Activated naive CD4-positive, alpha-beta T cell treated with anti-CD3 and anti-CD28 coated beads, Interleukin-2, amount 50 U/mL, for 16 hours (primary cell): ENCODE measurements at regions not wholly inside any gene's neighbourhood (a gene's known extent, or its start where the extent isn't known, plus 50 kb on each side); places are given as distances from the start of the nearest gene placed in this dataset.

ENCODE experiments used
- DNase-seq: peaks from one replicate; pipeline ENCODE4 v3.0.0-alpha.2; 2020

- DNase-seq, result no peak
Measured at GRCh38 chr11:113634940-113635575, 71.0 kb downstream of the TMPRSS5 start.

GRCh38 chr11:113632981-113633380, 73.1 kb downstream of the TMPRSS5 start:
- no peak for DNase-seq

GRCh38 chr11:113629562-113629961, 76.5 kb downstream of the TMPRSS5 start:
- DNase-seq, result no peak

GRCh38 chr11:113628912-113629311, 77.2 kb downstream of the TMPRSS5 start:
- DNase-seq, result no peak

- no peak for DNase-seq
Measured at GRCh38 chr11:113627946-113628345, 78.2 kb downstream of the TMPRSS5 start.

GRCh38 chr11:113627297-113627696, 78.8 kb downstream of the TMPRSS5 start:
- no peak for DNase-seq

GRCh38 chr11:113626736-113627135, 79.4 kb downstream of the TMPRSS5 start:
- no peak for DNase-seq

GRCh38 chr11:113623114-113623513, 83.0 kb downstream of the TMPRSS5 start:
- no peak for DNase-seq

- no peak for DNase-seq
Measured at GRCh38 chr11:113618360-113618759, 87.7 kb downstream of the TMPRSS5 start.

- no peak for DNase-seq
Measured at GRCh38 chr11:113615773-113616172, 90.3 kb downstream of the TMPRSS5 start.

GRCh38 chr11:113615098-113615497, 91.0 kb downstream of the TMPRSS5 start:
- DNase-seq, result no peak

GRCh38 chr11:113614097-113614496, 92.0 kb downstream of the TMPRSS5 start:
- DNase-seq, result no peak

GRCh38 chr11:113613619-113614018, 92.5 kb downstream of the TMPRSS5 start:
- no peak for DNase-seq

GRCh38 chr11:113604186-113604585, 101.9 kb downstream of the TMPRSS5 start:
- DNase-seq, result no peak

GRCh38 chr11:113603277-113604059, 102.6 kb downstream of the TMPRSS5 start:
- no peak for DNase-seq

GRCh38 chr11:113602483-113602882, 103.6 kb downstream of the TMPRSS5 start:
- DNase-seq, result no peak

- DNase-seq, result no peak
Measured at GRCh38 chr11:113596658-113597057, 109.5 kb downstream of the TMPRSS5 start.

GRCh38 chr11:113595810-113596594, 110.1 kb downstream of the TMPRSS5 start:
- DNase-seq, result no peak

- DNase-seq, result no peak
Measured at GRCh38 chr11:113593698-113594308, 112.3 kb downstream of the TMPRSS5 start.

- no peak for DNase-seq
Measured at GRCh38 chr11:113591117-113591516, 115.0 kb downstream of the TMPRSS5 start.

GRCh38 chr11:113587308-113587739, 112.1 kb upstream of the DRD2 start:
- DNase-seq, result no peak

- no peak for DNase-seq
Measured at GRCh38 chr11:113584371-113584770, 109.2 kb upstream of the DRD2 start.

GRCh38 chr11:113581713-113582112, 106.5 kb upstream of the DRD2 start:
- DNase-seq, result no peak
